ENCODE measurements at regions not wholly inside any gene's neighbourhood (a gene's known extent, or its start where the extent isn't known, plus 50 kb on each side); places are given as distances from the start of the nearest gene placed in this dataset.

DNA sequence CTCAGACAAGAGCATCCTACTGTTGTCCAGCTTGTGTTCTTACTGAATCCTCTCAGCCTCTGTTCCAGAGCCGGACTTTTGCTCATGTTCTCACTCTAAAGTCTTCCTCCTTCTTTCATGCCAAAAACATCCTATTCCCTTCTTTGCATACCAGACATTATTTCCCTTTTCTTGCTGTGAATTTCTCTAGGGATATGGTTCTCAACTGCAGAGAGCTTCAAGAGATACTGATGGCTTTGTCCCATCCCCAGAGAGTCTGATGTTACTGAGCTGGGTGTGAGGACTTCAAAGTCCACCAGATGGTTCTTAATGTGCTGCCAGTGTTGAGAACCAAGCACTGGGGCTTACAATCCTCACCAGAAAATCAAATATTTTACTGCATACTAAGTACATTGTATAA lies 98.6 kb upstream of the FER start:
- no peak for DNase-seq

GRCh38 chr5:108642170-108642906 lies 105.4 kb upstream of the FER start:
- peak; percentile 15 for DNase-seq

DNA sequence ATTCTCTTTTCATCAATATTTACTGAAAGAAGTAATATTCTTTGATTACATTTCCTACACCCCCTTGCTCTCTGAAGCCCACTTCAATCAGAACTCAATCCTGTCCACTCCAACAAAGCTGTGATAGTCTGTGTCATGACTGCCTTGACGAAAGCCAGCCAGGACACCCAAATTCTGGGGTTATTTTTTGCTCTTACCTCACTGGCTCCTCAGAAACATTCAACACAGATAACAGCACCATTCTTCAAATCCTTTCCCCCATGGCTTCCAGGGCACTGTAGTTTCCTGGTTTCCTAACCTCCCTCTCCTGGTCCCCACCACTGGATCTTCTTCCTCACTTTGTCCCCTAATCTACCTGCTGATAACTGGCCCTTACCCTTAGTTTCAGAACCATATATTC lies 106.1 kb upstream of the FER start:
- no peak for DNase-seq

DNA sequence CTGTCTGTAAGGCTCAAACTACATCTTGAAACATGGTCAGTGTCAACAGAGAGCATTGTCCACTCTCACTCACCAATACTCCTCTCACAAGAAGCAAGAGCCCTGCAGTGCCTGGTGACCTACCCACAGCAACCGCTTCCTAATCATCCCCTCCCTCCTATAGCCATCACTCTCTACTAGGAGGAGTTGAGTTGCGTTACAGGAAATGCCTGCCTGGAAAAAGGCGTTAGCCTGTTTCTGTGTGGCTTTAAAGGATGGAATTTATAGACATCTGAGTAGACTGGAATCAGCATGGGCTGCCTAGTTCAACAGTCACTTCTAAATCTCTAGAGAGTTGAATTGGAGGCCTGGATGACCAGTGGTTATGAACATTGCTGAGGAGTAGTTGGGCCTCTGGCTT lies 108.3 kb upstream of the FER start:
- DNase-seq, result no peak

DNA sequence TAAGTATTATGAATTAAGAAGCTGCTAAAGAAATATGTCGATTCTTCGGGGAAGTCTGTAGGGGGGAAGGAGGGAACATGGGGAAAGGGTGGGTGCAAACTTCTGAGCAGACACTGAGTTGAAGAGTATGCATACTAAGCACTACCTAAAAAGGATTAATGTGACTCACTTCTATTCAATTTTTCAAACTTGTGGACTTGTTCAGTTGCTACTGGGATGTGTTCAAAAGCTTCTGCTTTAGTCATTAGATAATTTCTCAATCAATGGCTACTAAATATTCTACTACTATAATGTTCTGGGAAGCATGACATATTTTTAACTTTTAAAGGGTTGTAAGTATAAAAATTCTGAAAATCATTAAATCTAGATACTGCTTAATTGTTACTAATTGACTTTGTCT lies 109.7 kb upstream of the FER start:
- DNase-seq, result no peak

- no peak for DNase-seq
Observed at GRCh38 chr5:108637134-108637533, 110.6 kb upstream of the FER start.

DNA sequence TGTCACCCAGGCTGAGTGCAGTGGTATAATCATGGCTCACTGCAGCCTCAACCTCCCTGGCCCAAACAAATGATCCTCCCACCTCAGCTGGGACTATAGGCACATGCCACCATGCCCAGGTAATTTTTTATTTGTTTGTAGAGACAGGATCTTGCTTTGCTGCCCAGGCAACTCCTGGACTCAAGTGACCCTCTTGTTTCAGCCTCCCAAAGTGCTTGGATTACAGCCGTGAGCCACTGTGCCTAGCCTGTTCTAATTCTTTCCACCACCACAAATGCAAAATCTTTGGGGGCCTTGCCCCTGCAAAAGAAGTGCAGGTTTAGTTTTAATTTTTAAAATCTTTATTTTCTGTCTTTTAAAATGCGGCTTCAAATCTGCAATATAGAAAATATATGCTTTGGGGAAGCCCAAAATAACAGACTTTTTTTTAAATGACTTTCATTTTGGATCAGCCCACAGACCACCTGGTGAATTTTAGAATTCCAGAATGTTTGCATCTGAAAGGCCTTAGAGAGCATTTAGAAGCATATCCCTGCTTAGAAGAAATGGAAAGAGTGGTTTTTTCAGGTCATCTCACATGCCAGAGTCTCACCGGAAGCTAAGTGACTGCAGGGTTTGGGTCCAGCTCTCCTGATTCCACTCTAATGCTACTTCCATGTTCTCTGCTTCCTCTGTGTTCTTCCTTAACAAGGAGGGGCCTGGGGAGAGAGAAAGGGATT lies 111.4 kb upstream of the FER start:
- DNase-seq, result no peak

DNA sequence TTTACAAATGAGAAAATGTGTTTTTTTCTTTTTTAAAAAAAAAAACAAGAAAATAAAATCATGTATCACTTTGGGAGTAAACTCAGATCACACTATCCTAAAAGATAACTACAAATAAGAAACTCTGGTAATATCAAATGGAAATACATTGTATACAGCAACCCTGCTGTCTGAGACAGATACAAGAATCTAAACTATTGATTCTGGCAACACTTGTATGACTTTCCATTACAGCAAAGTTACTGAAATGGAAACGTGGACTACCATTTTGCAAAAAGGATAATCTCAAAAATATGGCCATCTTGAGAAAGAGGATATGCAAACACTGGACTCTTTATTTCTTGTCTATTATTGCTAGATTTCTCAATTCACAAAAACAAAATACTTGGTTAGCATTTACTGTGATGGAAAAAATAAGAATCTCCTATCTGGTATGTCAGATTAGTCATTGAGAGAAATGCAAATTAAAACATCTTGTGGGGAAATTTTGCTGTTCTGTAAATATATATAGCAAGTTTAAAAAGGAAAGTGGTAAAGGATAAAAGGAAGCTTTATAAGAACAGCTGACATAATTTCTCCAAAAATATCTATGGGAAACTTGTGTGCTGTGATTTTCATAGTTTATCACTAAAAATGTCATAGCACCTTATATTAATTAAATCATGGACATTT lies 112.9 kb upstream of the FER start:
- DNase-seq, result no peak

DNA sequence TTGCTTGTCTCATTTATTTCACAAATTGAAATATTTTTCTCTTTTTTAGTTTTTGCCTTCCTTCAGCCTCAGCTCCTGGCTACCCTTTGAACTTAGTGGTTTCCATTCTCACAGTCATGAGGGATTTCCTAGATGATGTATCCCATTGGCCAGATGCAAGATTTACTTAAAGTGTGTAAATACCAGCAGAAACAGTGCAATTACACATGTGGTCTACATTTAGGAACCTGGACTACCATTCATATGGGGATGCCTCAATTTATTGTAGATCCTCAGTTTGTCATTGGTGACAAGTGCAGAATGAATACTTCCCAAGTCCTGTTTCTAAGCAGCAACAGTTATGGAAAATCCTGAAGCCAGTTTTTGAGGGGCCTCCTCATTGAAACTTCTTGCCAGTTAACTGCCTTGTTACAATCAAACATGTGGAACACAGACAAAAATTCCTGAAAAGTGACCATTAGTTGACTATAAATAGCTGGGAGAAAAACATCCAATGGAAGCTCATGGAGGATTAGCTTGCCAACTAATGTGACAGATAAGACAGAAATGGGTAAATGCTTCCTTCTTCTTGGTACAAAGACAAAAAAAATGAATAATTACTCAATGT lies 113.6 kb upstream of the FER start:
- no peak for DNase-seq

GRCh38 chr5:108629779-108630528 lies 117.7 kb upstream of the FER start:
- DNase-seq, result no peak

GRCh38 chr5:108625654-108626053 lies 122.0 kb upstream of the FER start:
- no peak for DNase-seq

DNA sequence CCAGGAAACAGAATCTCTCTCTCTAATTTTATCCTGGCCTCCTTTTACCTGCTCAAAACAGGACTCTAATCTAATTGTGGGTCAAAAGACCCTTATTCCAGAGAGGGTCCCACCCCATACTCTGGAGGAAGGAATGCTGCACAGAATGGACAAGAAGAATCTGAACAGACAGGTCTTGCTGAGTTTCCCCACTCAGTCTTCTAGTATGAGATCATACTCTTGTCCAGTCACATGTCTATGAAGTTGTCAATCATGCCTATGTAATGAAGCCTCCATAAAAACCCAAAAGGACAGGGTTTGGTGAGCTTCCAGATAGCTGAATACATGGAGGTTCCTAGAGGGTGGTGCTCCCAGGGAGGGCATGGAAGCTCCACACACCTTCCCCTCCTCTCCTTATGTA lies 123.9 kb upstream of the FER start:
- DNase-seq, result no peak

DNA sequence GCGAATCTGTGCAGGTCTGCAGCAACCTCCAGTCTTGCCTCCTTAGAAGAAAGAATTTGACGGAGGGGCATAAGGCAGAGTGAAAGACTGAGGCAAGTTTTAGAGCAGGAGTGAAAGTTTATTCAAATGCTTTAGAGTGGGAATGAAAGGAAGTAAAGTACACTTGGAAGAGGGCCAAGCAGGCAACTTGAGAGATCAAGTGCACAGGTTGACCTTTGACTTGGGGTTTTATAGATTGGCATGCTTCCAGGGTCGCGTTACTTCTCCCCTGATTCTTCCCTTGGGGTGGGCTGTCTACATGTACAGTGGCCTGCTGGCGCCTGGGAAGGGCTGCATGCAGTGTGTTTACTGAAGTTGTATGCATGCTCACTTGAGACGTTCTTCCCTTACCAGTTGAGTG lies 127.2 kb upstream of the FER start:
- peak; percentile 53 for DNase-seq

DNA sequence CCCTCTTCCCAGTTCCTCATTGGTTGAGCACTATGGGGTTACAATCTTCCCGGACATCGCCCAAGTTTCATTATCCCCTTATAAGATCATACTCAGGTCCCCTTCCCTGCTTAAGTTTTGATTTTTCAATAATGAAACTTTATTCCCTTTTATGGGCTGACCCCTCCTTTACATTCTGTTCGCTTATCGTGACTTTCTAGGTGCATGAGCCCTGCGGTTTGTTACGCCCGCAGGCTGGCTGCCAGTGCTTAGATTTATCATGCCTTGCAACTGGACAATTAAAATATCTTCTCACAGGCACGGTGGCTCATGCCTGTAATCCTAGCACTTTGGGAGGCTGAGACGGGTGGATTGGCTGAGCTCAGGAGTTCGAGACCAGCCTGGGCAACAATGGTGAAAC lies 127.9 kb upstream of the FER start:
- no peak for DNase-seq

GRCh38 chr5:108617467-108618435 lies 129.9 kb upstream of the FER start:
- DNase-seq, result no peak

DNA sequence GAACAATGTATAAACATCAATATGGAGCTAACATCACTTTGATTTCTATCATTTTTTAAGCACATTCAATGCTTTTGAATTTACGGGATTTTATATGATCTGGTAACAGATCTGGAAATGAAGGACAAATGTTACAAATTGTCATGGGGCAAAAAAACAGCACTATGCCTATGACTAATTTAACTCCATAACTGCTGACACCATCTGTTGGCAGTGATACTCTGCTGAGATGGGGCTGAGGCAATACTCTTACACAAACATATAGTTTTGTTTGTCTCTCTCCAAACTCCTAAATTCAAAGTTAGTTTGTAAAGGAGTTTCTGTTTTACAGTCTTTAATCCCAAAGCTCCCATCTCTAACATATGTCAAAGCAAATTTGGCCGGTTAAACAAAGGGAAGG lies 132.5 kb upstream of the FER start:
- no peak for DNase-seq

DNA sequence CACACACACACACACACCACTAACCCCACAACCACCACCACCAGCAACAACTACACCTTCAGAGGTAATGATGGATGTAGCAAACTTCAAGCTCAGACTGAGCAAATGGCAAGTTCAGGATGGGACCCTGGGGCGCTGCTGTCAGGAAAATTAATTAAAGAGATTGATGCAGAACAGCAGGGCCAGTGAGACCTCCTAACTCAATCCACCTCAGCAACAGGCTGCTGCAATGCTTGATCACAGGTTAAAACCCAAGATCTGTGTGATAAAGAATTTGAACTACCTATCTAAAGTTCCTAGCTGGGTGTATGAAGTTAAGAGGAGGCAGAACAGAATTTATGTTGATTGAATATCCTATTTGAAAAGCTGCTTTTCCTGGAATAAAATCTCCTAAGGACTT lies 140.3 kb upstream of the FER start:
- no peak for DNase-seq

DNA sequence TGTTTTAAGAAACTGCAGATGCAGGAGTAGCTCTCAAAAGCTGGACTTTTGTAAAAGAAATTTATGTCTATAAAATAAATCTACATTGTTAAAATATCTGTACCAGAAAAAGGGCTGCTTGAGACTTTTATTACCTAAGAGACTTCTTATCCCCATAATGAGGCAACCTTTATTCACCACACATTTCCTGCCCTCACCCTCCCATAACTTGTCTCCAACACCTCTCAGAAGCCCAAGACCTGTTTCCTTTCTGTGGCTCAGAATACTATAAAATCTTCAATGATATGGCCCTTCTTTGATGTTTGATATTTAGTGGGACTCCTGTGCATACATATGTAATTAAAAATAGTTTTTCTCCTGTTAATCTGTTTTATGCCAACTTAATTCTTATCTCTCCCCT lies 141.5 kb upstream of the FER start:
- DNase-seq, result no peak

DNA sequence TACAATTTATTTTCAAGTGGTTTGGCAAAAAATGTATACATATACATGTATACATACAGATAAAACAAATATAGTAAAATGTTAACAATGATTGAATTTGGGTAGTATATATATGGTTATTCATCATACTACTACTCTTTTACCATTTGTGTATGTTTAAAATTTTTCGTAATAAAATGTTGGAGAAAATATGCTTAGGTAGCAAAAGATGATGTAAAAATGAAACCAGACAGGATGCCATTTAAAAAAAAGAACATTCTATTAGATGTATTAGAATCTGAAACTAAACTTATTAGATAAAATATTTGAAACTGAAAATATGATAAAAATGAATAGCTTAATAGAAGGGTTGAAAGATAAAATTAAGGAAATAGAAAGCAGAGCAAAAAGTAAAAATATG lies 144.9 kb upstream of the FER start:
- DNase-seq, result no peak

DNA sequence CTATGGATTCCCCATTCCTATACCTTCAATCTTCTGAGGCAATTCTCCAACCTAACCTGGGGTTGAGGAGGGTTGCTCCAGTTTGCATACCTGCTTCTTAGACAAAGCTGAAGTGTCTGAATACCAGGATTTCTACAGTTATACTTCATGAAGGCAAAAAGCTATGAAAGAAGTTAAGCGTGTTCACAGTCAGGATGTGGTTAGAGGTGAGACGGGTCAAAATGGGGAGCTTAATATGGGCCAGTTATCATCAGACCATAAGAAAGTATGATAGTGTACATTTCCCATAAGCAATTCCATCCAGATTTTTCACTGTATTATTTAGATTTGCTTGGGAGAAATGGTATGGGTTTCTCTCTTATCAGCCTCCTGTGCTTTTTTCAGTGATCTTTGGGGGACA lies 156.9 kb upstream of the FER start:
- DNase-seq, result no peak

DNA sequence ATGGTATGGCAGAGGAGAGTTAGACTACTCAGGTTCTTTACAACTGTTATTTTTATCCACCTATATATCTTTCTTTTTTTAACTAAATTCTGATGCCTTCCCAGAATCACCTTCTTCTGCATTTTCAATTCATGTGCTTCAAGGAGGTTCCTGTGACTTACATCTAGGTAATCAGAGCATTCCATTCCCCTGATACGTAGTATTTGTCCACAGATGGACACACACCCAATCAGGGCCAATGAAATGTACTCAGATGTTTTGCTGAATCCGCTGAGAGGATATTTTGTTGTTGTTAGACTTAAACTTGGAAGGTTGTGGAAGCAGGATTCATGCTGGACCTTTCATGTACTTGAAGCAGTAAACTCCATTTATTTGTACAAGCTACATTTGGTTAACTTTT lies 159.4 kb upstream of the FER start:
- DNase-seq, result no peak

GRCh38 chr5:108587821-108588220 lies 159.9 kb upstream of the FER start:
- no peak for DNase-seq
